SH-SY5Y (cell line): ENCODE measurements at regions not wholly inside any gene's neighbourhood (a gene's known extent, or its start where the extent isn't known, plus 50 kb on each side); places are given as distances from the start of the nearest gene placed in this dataset.

Experiments used
- GATA2 ChIP-seq: IDR thresholded peaks from 2 replicates; pipeline ENCODE4 v1.6.1; 2011; ENCODE audit warnings: mild to moderate bottlenecking, low read depth, low read length
- GATA3 ChIP-seq: IDR thresholded peaks from 2 replicates; pipeline ENCODE4 v1.6.1; 2011; ENCODE audit warnings: low read depth, mild to moderate bottlenecking, low read length, moderate library complexity

- no peak for TF ChIP-seq GATA2
- no peak for TF ChIP-seq GATA3
Observed at GRCh38 chr12:72925716-72926115, 653.5 kb downstream of the TRHDE start.
